ENCODE measurements at regions not wholly inside any gene's neighbourhood (a gene's known extent, or its start where the extent isn't known, plus 50 kb on each side); places are given as distances from the start of the nearest gene placed in this dataset.

DNA sequence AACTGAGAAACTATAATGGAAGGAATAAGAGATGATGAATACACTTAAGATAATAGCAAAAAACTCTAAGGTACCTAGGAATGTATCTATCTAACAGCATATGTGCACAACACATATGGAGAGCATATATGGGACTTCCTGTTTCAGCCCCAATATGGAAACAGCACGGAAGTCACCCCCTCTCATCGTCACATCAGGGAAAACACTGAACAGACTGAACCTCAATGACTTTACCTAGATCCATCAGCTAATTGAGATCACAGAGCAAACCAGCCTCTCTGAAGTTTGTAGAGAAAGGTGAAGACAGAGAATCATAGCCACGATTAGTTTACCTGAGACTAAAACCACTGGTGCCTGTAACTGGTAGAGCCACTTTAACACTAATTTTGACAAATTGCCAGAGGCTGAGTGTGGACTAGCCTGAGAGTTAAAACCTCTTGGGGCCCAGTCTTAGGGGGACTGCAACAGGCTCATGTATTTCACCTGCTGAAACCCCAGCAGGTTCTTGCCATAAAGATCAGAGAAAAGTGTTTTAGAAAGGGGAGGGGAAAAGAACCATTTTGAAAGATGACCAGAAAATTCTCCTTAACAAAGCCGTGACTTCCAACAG lies 722.6 kb downstream of the TBC1D22A start:
- TF ChIP-seq, protein P1, sequence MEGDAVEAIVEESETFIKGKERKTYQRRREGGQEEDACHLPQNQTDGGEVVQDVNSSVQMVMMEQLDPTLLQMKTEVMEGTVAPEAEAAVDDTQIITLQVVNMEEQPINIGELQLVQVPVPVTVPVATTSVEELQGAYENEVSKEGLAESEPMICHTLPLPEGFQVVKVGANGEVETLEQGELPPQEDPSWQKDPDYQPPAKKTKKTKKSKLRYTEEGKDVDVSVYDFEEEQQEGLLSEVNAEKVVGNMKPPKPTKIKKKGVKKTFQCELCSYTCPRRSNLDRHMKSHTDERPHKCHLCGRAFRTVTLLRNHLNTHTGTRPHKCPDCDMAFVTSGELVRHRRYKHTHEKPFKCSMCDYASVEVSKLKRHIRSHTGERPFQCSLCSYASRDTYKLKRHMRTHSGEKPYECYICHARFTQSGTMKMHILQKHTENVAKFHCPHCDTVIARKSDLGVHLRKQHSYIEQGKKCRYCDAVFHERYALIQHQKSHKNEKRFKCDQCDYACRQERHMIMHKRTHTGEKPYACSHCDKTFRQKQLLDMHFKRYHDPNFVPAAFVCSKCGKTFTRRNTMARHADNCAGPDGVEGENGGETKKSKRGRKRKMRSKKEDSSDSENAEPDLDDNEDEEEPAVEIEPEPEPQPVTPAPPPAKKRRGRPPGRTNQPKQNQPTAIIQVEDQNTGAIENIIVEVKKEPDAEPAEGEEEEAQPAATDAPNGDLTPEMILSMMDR (conservative IDR thresholded peaks at IDR 0.05; ENCODE audit: low read length), result no peak
- no peak for TF ChIP-seq EZH2phosphoT487 (IDR thresholded peaks at IDR 0.05; ENCODE audit: borderline replicate concordance)
